ACHN (cell line): ENCODE measurements at regions not wholly inside any gene's neighbourhood (a gene's known extent, or its start where the extent isn't known, plus 50 kb on each side); places are given as distances from the start of the nearest gene placed in this dataset.

Experiments
- DNase-seq: peaks from one replicate; pipeline ENCODE4 v3.0.0-alpha.2; 2015
- in situ Hi-C: cut with HindIII; loops from 2 replicates; pipeline ENCODE4 v1.10.0; 2017; ENCODE audit warnings: low sequenced_read_pairs, low pct_ligation_motif_present, low pct_unique_long_range_greater_than_20kb

- in situ Hi-C loops: no loop called here
- DNase-seq: no peak
Measured at GRCh38 chr11:110883256-110883655, 171.0 kb upstream of the ARHGAP20 start.

GRCh38 chr11:110878513-110878912 is 166.3 kb upstream of the ARHGAP20 start:
- no peak for DNase-seq
- in situ Hi-C loops: no loop called here

GRCh38 chr11:110874437-110875030 is 162.3 kb upstream of the ARHGAP20 start:
- in situ Hi-C loops: no loop called here
- no peak for DNase-seq

- DNase-seq: no peak
- in situ Hi-C loops: no loop called here
Measured at GRCh38 chr11:110873975-110874374, 161.7 kb upstream of the ARHGAP20 start.

GRCh38 chr11:110870816-110871522 is 158.7 kb upstream of the ARHGAP20 start:
- in situ Hi-C loops: no loop called here
- DNase-seq: no peak

- DNase-seq: no peak
- in situ Hi-C loops: no loop called here
Measured at GRCh38 chr11:110867951-110868350, 155.7 kb upstream of the ARHGAP20 start.

- DNase-seq: no peak
- in situ Hi-C loops: no loop called here
Measured at GRCh38 chr11:110866081-110866480, 153.8 kb upstream of the ARHGAP20 start.

GRCh38 chr11:110862407-110862806 is 150.2 kb upstream of the ARHGAP20 start:
- in situ Hi-C loops: no loop called here
- no peak for DNase-seq

- DNase-seq: no peak
- in situ Hi-C loops: no loop called here
Measured at GRCh38 chr11:110860461-110860860, 148.2 kb upstream of the ARHGAP20 start.

- in situ Hi-C loops: no loop called here
- DNase-seq: no peak
Measured at GRCh38 chr11:110859998-110860397, 147.8 kb upstream of the ARHGAP20 start.

GRCh38 chr11:110859240-110859840 is 147.1 kb upstream of the ARHGAP20 start:
- DNase-seq: no peak
- in situ Hi-C loops: no loop called here

GRCh38 chr11:110858547-110858921 is 146.3 kb upstream of the ARHGAP20 start:
- DNase-seq: no peak
- in situ Hi-C loops: no loop called here

- in situ Hi-C loops: no loop called here
- no peak for DNase-seq
Measured at GRCh38 chr11:110857892-110858546, 145.8 kb upstream of the ARHGAP20 start.

- DNase-seq: no peak
- in situ Hi-C loops: no loop called here
Measured at GRCh38 chr11:110856996-110857812, 145.0 kb upstream of the ARHGAP20 start.

GRCh38 chr11:110856340-110856739 is 144.1 kb upstream of the ARHGAP20 start:
- no peak for DNase-seq
- in situ Hi-C loops: no loop called here

GRCh38 chr11:110855191-110855590 is 143.0 kb upstream of the ARHGAP20 start:
- in situ Hi-C loops: no loop called here
- DNase-seq: no peak

- no peak for DNase-seq
- in situ Hi-C loops: no loop called here
Measured at GRCh38 chr11:110852921-110853490, 140.8 kb upstream of the ARHGAP20 start.

GRCh38 chr11:110850846-110851245 is 138.6 kb upstream of the ARHGAP20 start:
- no peak for DNase-seq
- in situ Hi-C loops: no loop called here
